ENCODE measurements at regions not wholly inside any gene's neighbourhood (a gene's known extent, or its start where the extent isn't known, plus 50 kb on each side); places are given as distances from the start of the nearest gene placed in this dataset.

DNA sequence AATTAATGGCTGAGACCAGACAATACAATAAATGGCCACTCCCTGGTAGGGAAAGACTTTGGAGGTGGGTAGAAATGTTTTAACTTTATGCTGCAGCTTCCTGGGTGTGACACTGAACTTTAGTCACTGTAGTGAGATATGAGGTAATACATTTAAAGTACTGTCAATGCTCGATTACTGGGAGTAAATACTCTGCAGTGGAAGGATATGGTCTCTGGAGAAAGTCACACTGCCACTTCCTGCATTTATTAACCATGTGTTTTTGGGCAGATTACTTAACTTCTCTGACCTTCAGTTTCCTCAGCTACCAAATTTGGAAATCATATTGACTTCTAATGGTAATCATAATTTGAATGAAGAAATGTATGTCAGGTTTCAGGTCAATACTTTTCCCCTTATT, 317.1 kb upstream of the TGFBR2 start:
- CTCF ChIA-PET = no interaction called here
- POLR2A ChIA-PET = no interaction called here

DNA sequence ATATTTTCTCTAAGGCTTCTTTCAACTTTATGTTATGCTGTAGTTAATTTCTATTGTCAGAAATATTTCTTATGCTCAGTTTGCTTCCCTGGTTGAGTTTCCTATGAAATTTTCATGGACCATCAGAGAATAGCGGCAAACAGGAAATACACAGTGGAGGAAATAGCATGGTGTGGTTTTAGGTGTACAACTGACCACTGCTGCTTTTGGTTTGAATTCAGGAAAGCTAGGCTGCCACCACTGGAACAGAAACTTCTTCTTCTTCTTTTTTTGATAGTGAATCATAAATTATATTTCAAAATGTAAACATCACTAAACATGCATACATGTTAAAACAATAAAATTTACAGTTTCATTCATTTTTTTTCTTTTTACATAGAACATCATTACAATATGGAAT, 316.6 kb upstream of the TGFBR2 start:
- ChIA-PET CTCF (no interaction called here), POLR2A (no interaction called here)

DNA sequence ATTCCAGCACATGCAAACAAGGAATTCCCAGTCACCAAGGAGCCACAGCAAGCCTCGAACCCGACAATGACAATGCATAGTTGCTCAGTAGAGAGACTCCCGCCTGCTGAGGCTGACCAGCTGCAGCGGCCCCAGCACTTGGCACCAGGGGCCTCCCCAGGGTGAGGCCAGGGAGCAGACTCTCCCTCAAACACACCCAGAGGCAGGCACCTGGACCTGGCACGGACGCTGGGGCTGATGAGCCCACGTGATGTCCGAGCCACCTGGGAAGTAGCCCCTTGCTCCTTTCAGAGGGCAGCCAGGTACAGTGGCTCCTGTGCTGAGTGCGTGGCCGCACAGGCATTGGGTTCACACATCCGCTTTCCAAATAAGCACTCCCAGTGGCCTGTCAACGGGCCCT, 315.9 kb upstream of the TGFBR2 start:
- ChIA-PET POLR2A (no interaction called here), CTCF (no interaction called here)

- ChIA-PET POLR2A (no interaction called here), CTCF (no interaction called here)
These were observed 314.1 kb upstream of the TGFBR2 start for GRCh38 chr3:30292192-30292893.

DNA sequence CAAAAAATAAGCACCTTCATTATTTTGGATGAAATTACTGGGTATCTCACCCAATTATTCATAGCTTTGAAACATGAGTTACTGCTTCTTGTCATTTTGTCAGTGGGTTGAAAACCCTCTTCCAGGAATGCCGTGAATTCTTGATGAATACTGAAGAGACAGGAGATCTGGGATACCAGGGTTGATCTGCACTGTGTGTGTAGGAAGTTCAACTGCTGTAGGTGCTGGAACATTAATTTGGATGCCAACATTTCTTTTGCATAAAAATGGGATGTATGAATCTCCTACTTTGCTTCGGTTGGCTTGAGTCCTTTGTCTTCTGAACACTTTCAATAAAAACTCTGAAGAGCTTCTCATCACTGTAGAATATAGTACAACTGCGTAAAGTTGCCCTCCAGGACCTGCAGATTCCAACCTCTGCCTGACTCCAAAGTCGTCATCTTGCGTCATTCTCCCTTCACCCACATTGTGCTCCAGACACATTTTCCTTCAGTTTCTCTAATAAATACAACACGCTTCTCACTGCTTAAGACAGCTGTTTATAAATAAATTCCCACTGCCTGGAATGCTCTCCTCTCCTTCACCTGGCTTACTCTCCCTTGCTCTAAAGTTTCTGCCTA, 312.7 kb upstream of the TGFBR2 start:
- CTCF ChIA-PET = no interaction called here

DNA sequence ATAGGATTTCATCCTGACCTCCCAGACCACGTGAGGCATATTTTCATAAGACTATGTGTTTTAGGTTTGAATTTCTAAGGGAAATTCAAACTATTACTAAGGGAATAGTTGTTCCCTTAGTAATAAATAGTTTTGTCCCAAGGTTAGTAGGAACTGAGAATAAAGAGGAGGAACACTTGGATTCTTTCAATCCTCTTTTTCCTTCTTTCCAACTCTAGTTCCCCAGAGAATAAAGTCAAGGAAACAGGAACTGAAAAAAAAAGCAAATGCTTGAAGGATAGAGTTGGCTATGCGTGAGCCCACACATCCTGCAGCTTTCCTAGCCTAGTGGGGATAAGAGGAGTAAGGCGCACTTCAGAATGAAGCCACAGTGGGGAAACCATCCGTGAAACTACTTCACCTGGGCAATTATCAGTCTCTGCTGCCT, 312.1 kb upstream of the TGFBR2 start:
- ChIA-PET CTCF (no interaction called here), POLR2A (no interaction called here)

More for the DNA sequence above, 312.7 kb upstream of the TGFBR2 start:
- POLR2A ChIA-PET = no interaction called here

DNA sequence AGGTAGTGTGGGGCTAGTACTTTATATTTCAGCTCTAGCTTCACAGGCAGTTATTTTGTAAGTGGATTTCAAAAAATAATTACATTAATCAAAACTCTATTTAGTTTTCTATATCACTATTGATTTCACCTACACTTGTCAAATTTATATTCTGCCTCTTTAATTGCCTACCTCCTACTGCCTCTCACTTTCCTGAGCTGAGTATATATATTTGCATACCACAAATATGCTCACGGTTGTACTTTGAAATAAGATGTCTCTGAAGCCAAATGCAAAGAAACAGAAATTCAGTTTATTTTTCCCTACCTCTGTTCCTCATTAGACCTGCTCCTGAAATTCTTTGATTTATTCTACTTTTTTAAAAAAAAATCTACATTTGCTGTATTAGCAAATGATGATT, 309.3 kb upstream of the TGFBR2 start:
- CTCF ChIA-PET = no interaction called here
- POLR2A ChIA-PET = interaction anchor here (0.6 kb wide), 1 partner anchor 180 kb away, joined by 3 read pairs; no protein-coding TSS in a partner anchor

- ChIA-PET POLR2A (no interaction called here), CTCF (no interaction called here)
These were observed 306.6 kb upstream of the TGFBR2 start for GRCh38 chr3:30299674-30300385.

DNA sequence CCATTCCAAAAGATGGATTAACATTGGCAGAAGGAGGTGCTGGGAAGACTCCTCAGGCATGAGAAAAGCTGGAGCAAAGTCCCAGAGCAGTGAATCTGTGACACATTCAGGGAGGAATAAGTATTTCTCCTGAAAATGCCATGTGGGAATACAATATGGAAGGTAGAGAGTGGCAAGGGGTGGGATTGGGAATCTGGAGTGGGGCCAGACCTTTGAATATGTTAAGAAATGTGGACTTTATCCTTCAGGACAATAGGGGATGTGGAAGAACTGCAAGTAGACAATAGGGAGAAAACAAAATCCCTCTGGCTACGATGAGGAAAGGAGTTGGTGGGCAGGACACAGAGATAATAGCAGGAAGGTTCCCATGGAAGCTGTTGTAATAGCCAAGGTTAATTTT, 305.6 kb upstream of the TGFBR2 start:
- CTCF ChIA-PET = no interaction called here
- POLR2A ChIA-PET = no interaction called here

DNA sequence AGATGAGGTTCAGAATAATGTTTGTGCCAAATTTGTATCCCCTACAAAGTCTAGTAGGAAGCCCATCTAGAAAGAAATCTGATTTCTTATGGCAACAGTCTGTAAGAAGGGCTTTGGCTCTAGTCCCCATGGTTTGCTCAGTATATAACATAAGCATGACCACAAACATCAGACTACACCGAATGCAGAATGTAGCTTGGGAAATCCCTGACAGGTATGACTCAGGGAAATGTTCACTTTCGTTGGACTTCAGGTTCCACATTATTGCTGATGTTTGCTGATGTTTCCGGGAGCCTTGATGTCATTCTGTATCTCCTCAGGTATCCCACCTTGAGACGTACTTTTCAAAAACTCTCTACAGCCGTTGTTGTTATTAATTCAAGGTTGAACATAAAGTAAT, 304.4 kb upstream of the TGFBR2 start:
- CTCF ChIA-PET = no interaction called here
- POLR2A ChIA-PET = no interaction called here

DNA sequence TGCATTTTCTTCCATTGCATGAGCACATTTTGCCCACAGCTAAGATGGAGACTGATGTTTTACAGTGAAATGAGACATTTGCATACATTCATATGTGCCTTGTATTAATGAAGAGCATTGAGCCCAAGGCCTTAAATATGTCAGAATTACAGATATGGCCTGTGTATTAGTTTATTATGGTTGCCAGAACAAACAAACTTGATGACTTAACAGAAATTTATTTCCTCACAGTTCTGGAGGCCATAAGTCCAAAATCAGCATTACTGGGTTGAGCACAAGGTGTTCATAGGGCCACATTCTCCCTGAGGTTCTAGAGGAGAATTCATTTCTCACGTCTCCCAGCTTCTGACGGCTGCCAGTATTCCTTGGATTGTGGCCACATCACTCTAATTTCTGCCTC, 302.6 kb upstream of the TGFBR2 start:
- POLR2A ChIA-PET = no interaction called here
- CTCF ChIA-PET = no interaction called here

DNA sequence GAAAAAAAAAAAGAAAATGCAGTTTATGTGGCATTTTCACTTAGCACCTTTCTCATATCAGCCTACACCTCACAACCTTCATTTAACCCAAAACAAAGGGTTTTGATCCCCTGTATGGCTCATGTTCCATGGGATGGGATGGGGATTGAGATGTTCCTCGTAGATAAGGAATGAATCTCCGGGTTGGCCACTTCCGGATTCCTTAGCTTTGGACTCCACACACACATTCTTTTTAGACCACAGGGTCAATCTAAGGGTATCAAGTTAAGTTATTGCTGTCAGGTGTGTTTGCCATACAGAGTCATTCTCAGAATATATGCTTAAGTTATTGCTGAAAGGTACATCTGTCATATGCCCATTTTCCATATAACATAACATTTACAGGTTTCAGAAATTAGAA, 301.4 kb upstream of the TGFBR2 start:
- CTCF ChIA-PET = interaction anchor here (0.7 kb wide), 1 partner anchor 1995 kb away, joined by 3 read pairs; no protein-coding TSS in a partner anchor

DNA sequence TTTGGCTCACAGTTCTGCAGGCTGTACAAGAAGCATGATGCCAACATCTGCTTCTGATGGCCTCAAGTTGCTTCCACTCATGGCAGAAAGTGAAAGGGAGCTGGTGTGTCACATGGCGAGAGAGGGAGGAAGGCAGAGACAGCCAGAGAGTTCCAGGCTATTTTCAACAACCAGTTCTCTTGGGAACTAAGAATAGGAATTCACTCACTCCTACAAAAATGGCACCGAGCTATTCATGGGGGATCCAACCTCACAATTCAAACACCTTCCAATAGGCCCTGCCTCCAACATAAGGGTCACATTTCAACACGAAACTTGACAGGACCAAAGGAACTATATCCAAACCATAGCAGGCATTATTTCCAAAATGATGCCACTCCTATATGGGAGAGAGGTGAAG, 299.5 kb upstream of the TGFBR2 start:
- POLR2A ChIA-PET = no interaction called here
- CTCF ChIA-PET = no interaction called here

More for the DNA sequence above, 301.4 kb upstream of the TGFBR2 start:
- POLR2A ChIA-PET = no interaction called here

DNA sequence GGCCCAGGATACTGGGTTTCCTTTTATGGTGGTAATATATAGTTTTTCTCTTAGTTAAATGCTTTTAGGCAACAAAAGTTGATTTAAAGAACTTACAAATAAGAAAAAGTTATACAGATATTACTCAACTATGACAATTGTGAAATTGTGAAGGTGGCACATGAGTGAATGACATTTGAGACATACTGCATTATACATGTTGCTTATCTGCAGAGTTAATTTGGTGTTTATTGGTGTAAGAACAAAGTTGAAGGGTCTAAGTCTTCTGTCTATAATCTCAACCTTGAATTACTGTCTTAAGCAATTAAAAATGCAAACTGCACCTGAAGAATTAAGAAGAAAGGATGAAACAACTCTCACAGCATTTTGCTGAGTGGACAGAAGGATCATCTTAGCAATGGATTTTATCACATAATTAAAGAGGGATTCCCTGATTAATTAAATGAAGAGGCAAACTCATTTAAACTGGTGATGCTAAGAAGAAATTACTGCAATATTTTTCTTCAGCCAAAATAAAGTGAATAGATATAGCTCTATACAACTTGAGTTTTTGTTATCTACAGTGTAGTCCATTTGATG, 298.9 kb upstream of the TGFBR2 start:
- CTCF ChIA-PET = interaction anchor here (1.2 kb wide), 1 partner anchor 12 kb away, joined by 4 read pairs; no protein-coding TSS in a partner anchor

DNA sequence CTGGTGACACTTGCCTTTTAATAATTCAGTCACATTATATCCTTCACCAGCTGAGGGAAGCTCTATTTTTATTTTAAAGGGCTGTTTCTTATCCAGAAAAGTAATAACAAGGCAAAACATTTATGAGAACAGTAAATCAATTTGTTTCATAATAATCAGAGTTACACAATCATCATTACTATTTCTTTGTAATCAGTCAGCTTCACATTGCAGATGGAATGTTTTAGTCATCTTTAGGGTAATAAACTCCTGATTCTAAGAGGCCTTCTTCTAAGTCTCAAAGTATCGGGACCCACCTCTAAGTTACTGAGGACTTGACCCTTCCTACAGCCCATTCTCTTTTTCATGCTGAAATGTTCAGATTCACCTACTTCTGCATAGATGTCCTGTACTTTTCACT, 298.3 kb upstream of the TGFBR2 start:
- CTCF ChIA-PET = interaction anchor here (1.2 kb wide), 1 partner anchor 11 kb away, joined by 4 read pairs; no protein-coding TSS in a partner anchor
- POLR2A ChIA-PET = no interaction called here

More for the DNA sequence above, 298.9 kb upstream of the TGFBR2 start:
- POLR2A ChIA-PET = no interaction called here

- ChIA-PET POLR2A (no interaction called here), CTCF (no interaction called here)
These were observed 296.1 kb upstream of the TGFBR2 start for GRCh38 chr3:30309961-30310954.

GRCh38 chr3:30311781-30312180, 294.6 kb upstream of the TGFBR2 start:
- CTCF ChIA-PET = no interaction called here
- POLR2A ChIA-PET = no interaction called here

DNA sequence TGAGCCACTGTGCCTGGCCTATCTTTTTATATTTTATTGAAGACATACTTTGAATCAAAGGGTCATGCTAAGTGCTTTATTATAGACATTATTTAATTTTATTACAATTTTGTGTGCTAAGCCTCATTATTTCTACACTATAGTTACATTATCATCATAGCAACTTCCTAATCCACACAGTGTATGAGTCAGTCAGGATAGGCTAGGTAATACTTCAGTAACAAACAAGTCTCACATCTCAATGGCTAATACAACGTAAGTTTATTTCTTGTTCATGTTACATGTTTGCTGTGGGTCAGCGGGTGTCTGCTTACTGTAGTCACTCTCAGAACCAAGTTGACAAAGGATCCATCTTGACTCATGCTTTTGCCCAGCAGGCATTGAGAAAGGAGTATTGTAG, 292.6 kb upstream of the TGFBR2 start:
- CTCF ChIA-PET = no interaction called here
- POLR2A ChIA-PET = no interaction called here

GRCh38 chr3:30314757-30315325, 291.6 kb upstream of the TGFBR2 start:
- POLR2A ChIA-PET = no interaction called here
- CTCF ChIA-PET = no interaction called here
